Astrocyte (in vitro differentiated cells and primary cell): ENCODE measurements at regions not wholly inside any gene's neighbourhood (a gene's known extent, or its start where the extent isn't known, plus 50 kb on each side); places are given as distances from the start of the nearest gene placed in this dataset.

Experiments
- CTCF ChIP-seq: IDR thresholded peaks from 2 replicates; pipeline ENCODE4 v1.5.1; 2011; ENCODE audit warnings: low read depth, mild to moderate bottlenecking, inconsistent platforms, low read length, moderate library complexity; ENCODE audit not compliant: insufficient read depth
- EZH2 ChIP-seq: IDR thresholded peaks from 2 replicates; pipeline ENCODE4 v1.6.1; 2012; ENCODE audit warnings: mild to moderate bottlenecking, low read length, inconsistent platforms; ENCODE audit not compliant: insufficient read depth

- TF ChIP-seq CTCF, result no peak
- TF ChIP-seq EZH2, result no peak
These were observed 1526.1 kb downstream of the FAM181B start for GRCh38 chr11:81207421-81208054.
